Activated T-cell treated with anti-CD3 and anti-CD28 coated beads, Interleukin-2, amount 50 U/mL, for 72 hours (primary cell): ENCODE measurements at regions not wholly inside any gene's neighbourhood (a gene's known extent, or its start where the extent isn't known, plus 50 kb on each side); places are given as distances from the start of the nearest gene placed in this dataset.

Experiments used
- ATAC-seq, 2 donors: fragments of 150-1000 bp; cut with Tn5 transposase; replicated peaks in 1 of 2; 2 replicates each; pipeline ENCODE4 v1.10.0; 2021; ENCODE audit warnings: moderate library complexity in 2 of 2, mild to moderate bottlenecking in 1 of 2
- DNase-seq, 2 donors: peaks; one replicate each; pipeline ENCODE4 v3.0.0; 2021 to 2022; ENCODE audit warnings: mixed read lengths in 1 of 2
- H3K27ac Mint-ChIP-seq: one replicate; pipeline ENCODE4 v1.8.0; 2022; ENCODE audit warnings: mild to moderate bottlenecking, moderate library complexity, mixed read lengths
- H3K27me3 Mint-ChIP-seq: one replicate; pipeline ENCODE4 v1.8.0; 2022; ENCODE audit warnings: low read depth, mixed read lengths
- H3K36me3 Mint-ChIP-seq, 2 donors: one replicate each; pipeline ENCODE4 v1.8.0; 2022; ENCODE audit warnings: mixed read lengths in 2 of 2, mild to moderate bottlenecking in 1 of 2; ENCODE audit not compliant: insufficient read depth in 2 of 2
- H3K4me1 Mint-ChIP-seq: one replicate; pipeline ENCODE4 v1.8.0; 2022; ENCODE audit warnings: low read depth, mixed read lengths
- H3K4me3 Mint-ChIP-seq, 2 donors: one replicate each; pipeline ENCODE4 v1.8.0; 2022; ENCODE audit warnings: mild to moderate bottlenecking in 2 of 2, mixed read lengths in 2 of 2, moderate library complexity in 2 of 2
- H3K9me3 Mint-ChIP-seq, 2 donors: one replicate each; pipeline ENCODE4 v1.8.0; 2022; ENCODE audit warnings: mixed read lengths in 2 of 2

DNA sequence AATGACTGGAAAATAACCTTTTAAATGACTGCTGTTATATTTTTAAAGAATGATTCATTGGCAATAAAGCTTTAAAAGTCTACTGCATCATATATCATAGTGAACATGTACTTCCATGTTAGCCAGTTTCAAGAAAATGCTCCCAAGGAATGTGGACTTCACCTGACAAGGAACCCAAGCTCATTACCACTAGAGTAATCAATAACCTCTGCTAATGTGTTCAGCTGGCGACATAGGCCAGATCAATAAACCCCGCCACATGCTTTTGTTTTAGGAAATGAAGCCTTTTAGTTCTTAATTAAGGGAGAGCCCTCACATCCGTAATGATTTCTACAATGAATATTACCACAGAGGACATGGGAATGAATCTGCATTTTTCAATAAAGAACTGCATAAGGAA lies 1219.9 kb upstream of the CNTN5 start:
- Mint-ChIP-seq H3K4me1 (no peaks in the 10 kb centered on the region), H3K4me3 (no peak overlapping the region), H3K9me3 (no peaks in the 10 kb centered on the region), H3K27me3 (no peaks in the 10 kb centered on the region), H3K36me3 (no peaks in the 10 kb centered on the region), H3K27ac (no peak overlapping the region)
- ATAC-seq (no peak), DNase-seq (no peak)

DNA sequence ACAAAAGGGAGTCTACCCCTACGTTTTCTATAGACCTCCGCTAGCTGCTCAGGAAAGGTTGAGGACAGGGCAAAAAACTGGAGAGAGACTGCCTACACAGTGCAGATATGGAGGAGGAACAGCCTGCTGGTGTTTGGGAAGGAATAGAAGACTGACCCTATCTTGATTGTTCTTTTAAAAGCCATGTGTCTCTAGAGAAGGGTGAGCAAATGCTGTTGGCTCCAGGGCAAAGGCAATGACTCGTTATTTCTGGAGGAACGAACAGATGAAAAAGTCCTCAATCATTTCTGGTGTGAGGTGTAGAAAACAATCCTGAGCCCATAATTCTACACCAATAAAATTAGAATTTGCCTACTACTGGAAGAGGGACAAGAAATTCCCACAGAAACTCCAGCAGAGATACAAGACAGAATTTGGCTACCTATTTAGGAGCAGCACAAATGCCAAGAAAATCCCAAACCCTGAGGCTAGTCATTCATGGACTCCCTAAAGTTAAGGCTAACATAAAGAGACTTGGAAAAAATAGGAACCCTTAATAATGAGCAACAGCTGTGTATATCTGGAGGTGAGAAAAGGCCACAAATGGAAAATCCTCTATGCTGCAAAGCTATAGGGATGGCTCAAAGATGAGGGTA lies 1206.3 kb upstream of the CNTN5 start:
- no peak for ATAC-seq
- Mint-ChIP-seq H3K9me3 (peaks cover 8 to 11% of the 10 kb centered on the region in 2 donors), H3K4me1 (no peaks in the 10 kb centered on the region), H3K36me3 (peaks cover 0 to 1% of the 10 kb centered on the region in 2 donors), H3K27ac (no peak overlapping the region), H3K4me3 (no peak overlapping the region), H3K27me3 (no peaks in the 10 kb centered on the region)
- no peak for DNase-seq

DNA sequence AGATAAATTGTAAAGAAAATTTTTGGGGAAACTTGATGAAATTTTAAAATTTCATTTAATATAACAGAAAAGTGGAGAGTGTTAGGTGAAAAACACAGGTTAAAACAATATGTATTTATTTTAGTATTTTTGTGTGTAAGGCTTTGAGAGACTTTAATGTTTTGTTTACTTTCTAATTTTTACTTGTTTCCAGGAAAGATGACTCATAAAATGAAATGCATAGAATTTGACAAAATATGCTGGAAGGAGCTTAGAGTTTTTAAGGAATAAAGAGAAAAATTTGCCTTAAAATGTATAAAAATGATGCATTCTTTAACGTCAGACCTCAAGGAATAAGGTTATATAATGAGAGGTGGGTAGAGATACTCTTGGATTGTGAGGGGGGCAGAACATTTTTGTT lies 1205.1 kb upstream of the CNTN5 start:
- no peaks in the 10 kb centered on the region for H3K27me3 Mint-ChIP-seq
- no peaks in the 10 kb centered on the region for H3K4me1 Mint-ChIP-seq
- H3K4me3 Mint-ChIP-seq = no peak overlapping the region
- no peak for DNase-seq
- peaks cover 0 to 1% of the 10 kb centered on the region in 2 donors for H3K36me3 Mint-ChIP-seq
- H3K9me3 Mint-ChIP-seq = peaks cover 10 to 11% of the 10 kb centered on the region in 2 donors
- no peak overlapping the region for H3K27ac Mint-ChIP-seq
- ATAC-seq = no peak

DNA sequence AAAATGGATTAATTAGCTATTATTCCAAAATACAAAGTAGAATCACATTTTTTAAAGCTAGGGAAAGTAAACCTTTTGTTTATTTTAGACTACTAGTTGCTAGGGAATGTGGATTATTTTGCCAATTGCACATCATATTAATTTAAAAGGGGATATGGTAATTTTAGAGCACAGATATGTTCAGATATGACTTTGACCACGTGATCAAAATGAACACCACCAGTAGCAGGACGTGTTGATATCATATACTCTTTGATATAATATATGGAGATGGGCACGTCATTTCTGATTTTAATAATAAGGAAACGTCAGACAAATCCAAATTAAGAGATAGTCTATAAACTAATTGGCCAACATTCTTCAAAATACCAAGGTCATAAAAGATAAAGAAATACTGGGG lies 1188.3 kb upstream of the CNTN5 start:
- Mint-ChIP-seq H3K27ac (no peak overlapping the region), H3K4me1 (no peaks in the 10 kb centered on the region), H3K4me3 (no peak overlapping the region), H3K36me3 (no peaks in the 10 kb centered on the region), H3K27me3 (no peaks in the 10 kb centered on the region), H3K9me3 (peaks cover 4 to 9% of the 10 kb centered on the region in 2 donors)
- no peak for ATAC-seq
- DNase-seq = no peak

DNA sequence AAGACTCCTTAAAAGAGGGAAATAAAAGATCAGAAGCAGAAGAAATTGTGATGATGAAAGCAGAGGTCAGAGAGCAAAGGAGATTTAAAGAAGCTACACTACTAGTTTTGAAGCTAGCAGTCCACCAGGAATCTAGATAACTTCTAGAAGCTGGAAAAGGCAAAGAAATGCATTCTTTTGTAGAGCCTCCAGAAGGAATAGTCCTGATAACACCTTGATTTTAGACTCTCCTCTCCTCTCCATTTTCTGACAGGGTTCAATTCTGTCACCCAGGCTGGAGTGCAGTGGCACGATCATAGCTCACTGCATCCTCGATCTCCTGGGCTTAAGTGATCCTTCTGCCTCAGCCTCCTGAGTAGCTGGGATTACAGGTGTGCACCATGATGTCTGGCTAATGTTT lies 1187.3 kb upstream of the CNTN5 start:
- Mint-ChIP-seq H3K27ac (no peak overlapping the region), H3K4me1 (no peaks in the 10 kb centered on the region), H3K9me3 (peaks cover 4 to 9% of the 10 kb centered on the region in 2 donors), H3K4me3 (no peak overlapping the region), H3K36me3 (no peaks in the 10 kb centered on the region), H3K27me3 (no peaks in the 10 kb centered on the region)
- DNase-seq (no peak), ATAC-seq (no peak)

DNA sequence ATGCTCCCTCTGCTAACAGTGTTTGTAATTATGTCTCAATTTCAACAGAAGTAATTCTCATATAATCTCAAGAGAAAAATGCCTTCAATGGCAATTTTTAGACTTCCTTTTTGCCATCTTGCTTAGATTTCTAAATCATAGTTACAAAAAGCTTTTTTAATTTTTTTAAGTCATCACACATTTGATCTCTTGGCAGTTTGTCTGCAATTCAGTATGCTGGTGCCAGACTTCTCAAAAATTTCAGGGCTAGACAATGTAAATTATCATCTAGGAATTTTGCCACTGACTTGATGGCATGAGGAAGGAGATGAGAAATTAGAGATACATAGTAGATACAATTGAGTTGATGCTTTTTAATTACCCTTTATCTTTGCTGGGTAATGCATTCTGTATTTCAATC lies 1176.7 kb upstream of the CNTN5 start:
- ATAC-seq (no peak), DNase-seq (no peak)
- Mint-ChIP-seq H3K4me3 (no peak overlapping the region), H3K36me3 (no peaks in the 10 kb centered on the region), H3K27ac (no peak overlapping the region), H3K4me1 (no peaks in the 10 kb centered on the region), H3K9me3 (peaks cover 4 to 10% of the 10 kb centered on the region in 2 donors), H3K27me3 (no peaks in the 10 kb centered on the region)

DNA sequence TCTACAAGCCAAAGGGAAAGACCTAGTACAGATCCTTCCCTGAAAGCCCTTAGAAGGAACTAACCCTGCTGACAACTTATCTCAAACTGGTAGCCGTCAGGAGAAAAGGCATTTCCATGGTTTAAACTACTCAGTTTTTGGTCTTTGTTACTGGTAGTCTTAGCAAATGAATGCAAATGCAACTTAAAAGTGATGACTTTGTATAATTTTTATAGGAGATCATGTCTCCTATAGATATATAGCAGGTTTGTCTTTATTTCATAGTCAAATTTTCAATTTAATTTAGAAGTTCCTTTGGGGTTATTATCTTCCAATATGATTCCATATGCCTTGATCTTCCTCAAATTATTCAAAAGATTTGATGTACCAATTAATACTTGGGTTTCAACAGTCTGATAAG lies 1173.0 kb upstream of the CNTN5 start:
- H3K36me3 Mint-ChIP-seq = no peaks in the 10 kb centered on the region
- no peak overlapping the region for H3K27ac Mint-ChIP-seq
- DNase-seq = no peak
- ATAC-seq = no peak
- H3K27me3 Mint-ChIP-seq = no peaks in the 10 kb centered on the region
- no peaks in the 10 kb centered on the region for H3K4me1 Mint-ChIP-seq
- H3K4me3 Mint-ChIP-seq = no peak overlapping the region
- peaks cover 2 to 6% of the 10 kb centered on the region in 2 donors for H3K9me3 Mint-ChIP-seq

DNA sequence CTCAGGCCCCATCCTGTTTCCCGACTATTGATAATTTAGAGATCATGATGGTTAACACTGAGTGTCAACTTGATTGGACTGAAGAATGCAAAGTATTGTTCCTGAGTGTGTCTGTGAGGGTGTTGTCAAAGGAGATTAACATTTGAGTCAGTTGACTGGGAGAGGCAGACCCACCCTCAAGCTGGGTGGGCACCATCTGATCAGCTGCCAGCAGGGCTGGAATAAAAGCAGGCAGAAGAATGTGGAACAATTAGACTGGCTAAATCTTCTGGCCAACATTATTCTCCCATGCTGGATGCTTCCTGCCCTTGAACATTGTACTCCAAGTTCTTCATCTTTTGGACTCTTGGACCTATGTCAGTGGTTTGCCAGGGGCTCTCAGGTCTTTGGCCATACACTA lies 1170.0 kb upstream of the CNTN5 start:
- no peaks in the 10 kb centered on the region for H3K36me3 Mint-ChIP-seq
- no peak for ATAC-seq
- H3K27me3 Mint-ChIP-seq = no peaks in the 10 kb centered on the region
- DNase-seq = no peak
- H3K4me3 Mint-ChIP-seq = no peak overlapping the region
- H3K4me1 Mint-ChIP-seq = no peaks in the 10 kb centered on the region
- peaks cover 3 to 5% of the 10 kb centered on the region in 2 donors for H3K9me3 Mint-ChIP-seq
- no peak overlapping the region for H3K27ac Mint-ChIP-seq

DNA sequence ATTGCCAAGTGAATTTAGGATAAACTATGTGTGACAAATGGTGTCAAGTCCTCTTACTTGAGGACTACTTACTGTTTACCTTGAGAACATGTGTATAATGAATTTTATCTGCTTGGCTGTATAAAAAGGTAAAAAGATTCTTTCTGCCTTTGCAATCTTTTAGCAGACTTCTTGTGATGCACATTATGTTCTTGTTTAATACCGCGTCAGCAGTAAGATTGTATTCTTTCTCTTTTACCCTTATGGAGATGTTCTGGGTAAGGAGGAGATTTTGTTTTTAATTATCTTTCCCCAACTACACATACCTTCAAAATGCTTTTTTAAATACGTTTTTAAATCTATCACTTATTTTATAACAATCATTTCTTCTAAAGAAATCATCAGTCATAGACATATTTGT lies 1166.4 kb upstream of the CNTN5 start:
- Mint-ChIP-seq H3K4me1 (no peaks in the 10 kb centered on the region), H3K9me3 (peaks cover 2 to 9% of the 10 kb centered on the region in 2 donors), H3K36me3 (no peaks in the 10 kb centered on the region), H3K4me3 (no peak overlapping the region), H3K27ac (no peak overlapping the region), H3K27me3 (no peaks in the 10 kb centered on the region)
- DNase-seq (no peak), ATAC-seq (no peak)

DNA sequence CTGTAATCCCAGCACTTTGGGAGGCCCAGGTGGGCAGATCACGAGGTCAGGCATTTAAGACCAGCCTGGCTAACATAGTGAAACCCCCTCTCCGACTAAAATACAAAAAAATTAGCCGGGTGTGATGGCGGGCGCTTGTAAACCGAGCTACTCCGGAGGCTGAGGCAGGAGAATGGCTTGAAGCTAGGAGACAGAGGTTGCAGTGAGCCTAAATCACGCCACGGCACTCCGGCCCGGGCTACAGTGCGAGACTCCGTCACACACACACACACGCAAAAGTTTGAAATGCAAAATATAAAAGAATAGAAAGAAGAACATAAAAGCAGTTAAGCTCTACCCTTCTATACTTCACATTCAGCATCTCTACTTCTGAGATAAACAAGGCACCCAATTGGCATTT lies 1165.9 kb upstream of the CNTN5 start:
- Mint-ChIP-seq H3K4me1 (no peaks in the 10 kb centered on the region), H3K4me3 (no peak overlapping the region), H3K27ac (no peak overlapping the region), H3K27me3 (no peaks in the 10 kb centered on the region), H3K9me3 (peaks cover 2 to 9% of the 10 kb centered on the region in 2 donors), H3K36me3 (no peaks in the 10 kb centered on the region)
- DNase-seq (no peak), ATAC-seq (no peak)

DNA sequence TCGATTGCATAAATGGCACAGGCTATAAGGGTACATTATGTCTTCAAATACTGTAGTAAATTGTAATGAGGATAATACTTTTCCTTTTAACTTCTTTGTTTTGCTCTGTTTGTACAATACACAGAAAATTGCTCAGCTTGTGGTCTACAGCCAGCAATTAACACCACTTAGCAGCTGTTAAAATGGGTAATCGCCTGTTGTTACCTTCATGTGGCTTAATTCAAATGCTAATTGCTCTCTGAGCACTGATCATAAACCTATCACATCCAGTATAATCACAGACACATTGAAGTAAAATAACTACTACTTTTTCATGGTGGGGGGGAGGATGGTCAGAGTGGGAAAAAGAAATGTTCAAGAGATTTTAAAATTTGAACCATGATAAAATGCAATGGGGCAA lies 1164.1 kb upstream of the CNTN5 start:
- DNase-seq (no peak), ATAC-seq (no peak)
- no peaks in the 10 kb centered on the region for H3K36me3 Mint-ChIP-seq
- H3K9me3 Mint-ChIP-seq = peaks cover 4 to 8% of the 10 kb centered on the region in 2 donors
- H3K27ac Mint-ChIP-seq = no peak overlapping the region
- no peaks in the 10 kb centered on the region for H3K4me1 Mint-ChIP-seq
- no peak overlapping the region for H3K4me3 Mint-ChIP-seq
- H3K27me3 Mint-ChIP-seq = no peaks in the 10 kb centered on the region

DNA sequence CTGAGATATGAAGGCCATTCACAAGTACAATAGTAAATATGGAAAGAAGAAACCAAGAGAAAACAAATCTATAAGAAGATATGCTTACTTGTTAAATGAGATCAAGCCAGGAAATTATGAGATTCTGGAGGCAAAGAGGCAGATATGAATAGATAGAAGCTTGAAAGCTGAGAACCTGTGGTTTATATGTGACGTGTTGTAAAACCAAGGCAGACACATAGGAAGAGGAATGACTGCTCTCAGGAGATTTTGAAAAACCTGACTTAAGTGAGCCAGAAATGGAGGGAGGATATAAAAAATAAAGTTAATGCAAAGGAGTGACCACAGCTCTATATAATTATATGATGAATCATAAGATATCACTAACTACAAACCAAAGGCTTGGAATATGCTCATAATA lies 1160.5 kb upstream of the CNTN5 start:
- no peak overlapping the region for H3K27ac Mint-ChIP-seq
- H3K9me3 Mint-ChIP-seq = peaks cover 8 to 12% of the 10 kb centered on the region in 2 donors
- no peaks in the 10 kb centered on the region for H3K27me3 Mint-ChIP-seq
- H3K36me3 Mint-ChIP-seq = no peaks in the 10 kb centered on the region
- no peaks in the 10 kb centered on the region for H3K4me1 Mint-ChIP-seq
- DNase-seq (no peak), ATAC-seq (no peak)
- H3K4me3 Mint-ChIP-seq = no peak overlapping the region

DNA sequence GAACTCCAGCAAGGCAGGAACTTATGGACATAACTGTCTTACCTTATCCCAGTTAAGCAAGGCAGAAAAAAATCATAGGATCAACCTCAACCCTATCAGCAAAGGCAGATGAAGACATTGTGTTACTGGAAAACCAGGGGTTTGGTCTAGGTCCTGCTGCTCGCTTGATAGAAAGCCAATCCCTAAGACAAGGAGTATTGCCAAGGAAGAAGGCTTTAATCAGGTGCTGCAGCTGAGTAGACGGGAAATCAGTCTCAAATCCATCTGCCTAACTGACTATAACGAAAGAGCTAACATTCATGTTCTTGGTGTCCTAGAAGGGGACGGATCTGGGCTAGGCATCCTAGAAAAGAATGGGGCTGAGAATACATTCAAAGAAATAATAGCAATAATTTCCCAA lies 1158.7 kb upstream of the CNTN5 start:
- DNase-seq = no peak

DNA sequence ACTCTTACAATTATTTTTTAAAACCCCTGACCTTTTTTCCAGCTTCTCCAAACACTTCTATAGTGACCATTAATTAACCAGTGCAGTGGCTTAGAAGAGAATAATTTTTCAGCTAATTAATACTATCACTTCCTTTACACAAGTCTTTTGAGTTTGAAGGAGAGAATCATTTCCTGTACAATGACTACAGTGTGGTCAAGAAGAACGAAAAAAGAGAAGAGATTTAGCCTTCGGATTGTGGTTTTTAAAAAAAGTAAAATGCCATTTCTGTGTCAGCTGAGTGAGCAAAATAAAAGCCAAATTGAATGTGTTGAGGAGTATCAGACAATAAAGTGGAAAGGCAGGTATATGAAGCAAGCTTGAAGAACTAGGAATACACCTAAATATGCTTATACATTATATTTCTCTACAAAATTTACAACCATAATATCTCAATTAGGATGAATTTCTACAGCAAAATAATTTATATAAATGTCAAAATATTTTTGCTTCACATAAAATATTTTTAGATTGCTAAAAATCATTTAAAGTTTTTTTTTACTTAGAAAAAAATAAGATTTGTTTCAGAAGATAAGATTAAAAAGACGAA lies 1155.2 kb upstream of the CNTN5 start:
- DNase-seq = no peak
- H3K27ac Mint-ChIP-seq = no peak overlapping the region
- no peaks in the 10 kb centered on the region for H3K36me3 Mint-ChIP-seq
- no peaks in the 10 kb centered on the region for H3K4me1 Mint-ChIP-seq
- ATAC-seq = no peak
- H3K9me3 Mint-ChIP-seq = peaks cover 6 to 18% of the 10 kb centered on the region in 2 donors
- H3K4me3 Mint-ChIP-seq = no peak overlapping the region
- no peaks in the 10 kb centered on the region for H3K27me3 Mint-ChIP-seq

More for the DNA sequence above, 1158.7 kb upstream of the CNTN5 start:
- H3K4me1 Mint-ChIP-seq = no peaks in the 10 kb centered on the region
- H3K36me3 Mint-ChIP-seq = no peaks in the 10 kb centered on the region
- no peak overlapping the region for H3K27ac Mint-ChIP-seq
- ATAC-seq = no peak
- peaks cover 6 to 13% of the 10 kb centered on the region in 2 donors for H3K9me3 Mint-ChIP-seq
- no peak overlapping the region for H3K4me3 Mint-ChIP-seq
- no peaks in the 10 kb centered on the region for H3K27me3 Mint-ChIP-seq
